ENCODE measurements at regions not wholly inside any gene's neighbourhood (a gene's known extent, or its start where the extent isn't known, plus 50 kb on each side); places are given as distances from the start of the nearest gene placed in this dataset.

- H3K9me2 ChIP-seq (replicated peaks; ENCODE audit: insufficient read depth, low read length) = no peaks in the 10 kb centered on the region
- H3K9me3 ChIP-seq (replicated peaks; ENCODE audit: insufficient read depth, low read length) = no peaks in the 10 kb centered on the region
- no peaks in the 10 kb centered on the region for H3K27me3 ChIP-seq (replicated peaks; ENCODE audit: insufficient read depth, low read length)
- no peaks in the 10 kb centered on the region for H4K20me1 ChIP-seq (ENCODE audit: insufficient read depth, low read length)
- no peaks in the 10 kb centered on the region for H3K79me2 ChIP-seq (ENCODE audit: low read length)
- H3F3A ChIP-seq (ENCODE audit: insufficient read depth, low read length) = no peaks in the 10 kb centered on the region
- no peak overlapping the region for H3K4me2 ChIP-seq (ENCODE audit: low read depth, low read length)
- TF ChIP-seq CTCF (IDR thresholded peaks at IDR 0.05; ENCODE audit: low read length) (no peak), EZH2phosphoT487 (IDR thresholded peaks at IDR 0.05; ENCODE audit: low read length) (no peak), EZH2 (optimal IDR thresholded peaks at IDR 0.05; ENCODE audit: low read depth, low read length) (no peak)
- H3K9ac ChIP-seq (ENCODE audit: low read length) = no peak overlapping the region
- no peak overlapping the region for H2AFZ ChIP-seq (ENCODE audit: low read length)
- H3K36me3 ChIP-seq (replicated peaks; ENCODE audit: insufficient read depth, low read length) = no peaks in the 10 kb centered on the region
- H3K4me3 ChIP-seq (ENCODE audit: low read length) = no peak overlapping the region
- H3K27ac ChIP-seq (ENCODE audit: low read length) = no peak overlapping the region
- DNase-seq = no peak
- H3K4me1 ChIP-seq (ENCODE audit: low read length) = no peaks in the 10 kb centered on the region
Measured at GRCh38 chr15:38614621-38615020, 50.0 kb upstream of the RASGRP1 start.

GRCh38 chr15:38617831-38618230, 53.2 kb upstream of the RASGRP1 start:
- no peak for TF ChIP-seq CTCF (IDR thresholded peaks at IDR 0.05; ENCODE audit: low read length)
- TF ChIP-seq EZH2phosphoT487 (IDR thresholded peaks at IDR 0.05; ENCODE audit: low read length) = no peak
- TF ChIP-seq EZH2 (optimal IDR thresholded peaks at IDR 0.05; ENCODE audit: low read depth, low read length) = no peak
- no peaks in the 10 kb centered on the region for H3F3A ChIP-seq (ENCODE audit: insufficient read depth, low read length)

GRCh38 chr15:38618242-38618955, 53.8 kb upstream of the RASGRP1 start:
- no peaks in the 10 kb centered on the region for H4K20me1 ChIP-seq (ENCODE audit: insufficient read depth, low read length)
- H3K79me2 ChIP-seq (ENCODE audit: low read length) = no peaks in the 10 kb centered on the region
- no peaks in the 10 kb centered on the region for H3K36me3 ChIP-seq (replicated peaks; ENCODE audit: insufficient read depth, low read length)
- H3K9me2 ChIP-seq (replicated peaks; ENCODE audit: insufficient read depth, low read length) = no peaks in the 10 kb centered on the region
- H2AFZ ChIP-seq (ENCODE audit: low read length) = no peak overlapping the region
- TF ChIP-seq CTCF (IDR thresholded peaks at IDR 0.05; ENCODE audit: low read length) (no peak), EZH2 (optimal IDR thresholded peaks at IDR 0.05; ENCODE audit: low read depth, low read length) (no peak), EZH2phosphoT487 (IDR thresholded peaks at IDR 0.05; ENCODE audit: low read length) (no peak)
- no peak overlapping the region for H3K4me2 ChIP-seq (ENCODE audit: low read depth, low read length)
- DNase-seq = no peak
- H3K27me3 ChIP-seq (replicated peaks; ENCODE audit: insufficient read depth, low read length) = no peaks in the 10 kb centered on the region
- no peaks in the 10 kb centered on the region for H3K4me1 ChIP-seq (ENCODE audit: low read length)
- no peaks in the 10 kb centered on the region for H3F3A ChIP-seq (ENCODE audit: insufficient read depth, low read length)
- no peak overlapping the region for H3K9ac ChIP-seq (ENCODE audit: low read length)
- no peaks in the 10 kb centered on the region for H3K9me3 ChIP-seq (replicated peaks; ENCODE audit: insufficient read depth, low read length)
- no peak overlapping the region for H3K27ac ChIP-seq (ENCODE audit: low read length)
- no peak overlapping the region for H3K4me3 ChIP-seq (ENCODE audit: low read length)

More at GRCh38 chr15:38617831-38618230, 53.2 kb upstream of the RASGRP1 start:
- no peak for DNase-seq
- Histone ChIP-seq H2AFZ (ENCODE audit: low read length) (no peak overlapping the region), H3K27ac (ENCODE audit: low read length) (no peak overlapping the region), H3K27me3 (replicated peaks; ENCODE audit: insufficient read depth, low read length) (no peaks in the 10 kb centered on the region), H3K4me2 (ENCODE audit: low read depth, low read length) (no peak overlapping the region), H3K4me1 (ENCODE audit: low read length) (no peaks in the 10 kb centered on the region), H3K9me2 (replicated peaks; ENCODE audit: insufficient read depth, low read length) (no peaks in the 10 kb centered on the region), H3K4me3 (ENCODE audit: low read length) (no peak overlapping the region), H3K79me2 (ENCODE audit: low read length) (no peaks in the 10 kb centered on the region), H3K36me3 (replicated peaks; ENCODE audit: insufficient read depth, low read length) (no peaks in the 10 kb centered on the region), H3K9me3 (replicated peaks; ENCODE audit: insufficient read depth, low read length) (no peaks in the 10 kb centered on the region), H3K9ac (ENCODE audit: low read length) (no peak overlapping the region), H4K20me1 (ENCODE audit: insufficient read depth, low read length) (no peaks in the 10 kb centered on the region)

All from MM.1S (cell line).